ENCODE measurements at regions not wholly inside any gene's neighbourhood (a gene's known extent, or its start where the extent isn't known, plus 50 kb on each side); places are given as distances from the start of the nearest gene placed in this dataset.

DNA sequence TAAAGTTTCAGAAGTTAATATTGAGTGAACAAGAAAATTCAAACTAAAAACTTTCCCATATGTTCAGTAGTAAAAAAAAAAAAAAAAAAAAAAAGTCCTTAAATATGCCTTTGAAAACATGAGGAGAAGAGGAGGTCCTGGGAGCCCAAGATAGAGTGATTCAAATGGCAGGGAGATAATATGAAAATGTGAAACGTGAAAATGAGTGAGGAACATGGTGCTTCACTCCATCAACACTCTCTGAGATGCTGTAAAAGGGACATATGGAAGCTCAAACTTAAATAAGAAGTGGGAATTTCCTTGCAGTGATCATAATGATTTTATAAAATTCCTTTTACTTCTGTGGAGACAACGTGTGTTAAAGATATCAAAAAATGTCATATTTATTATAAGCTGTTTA, 423.9 kb downstream of the PABPC4L start:
- intact Hi-C loops (cut with micrococcal nuclease; ENCODE audit: unreplicated experiment): no loop called here
- in situ Hi-C loops (cut with HindIII; ENCODE audit: low pct_unique_long_range_greater_than_20kb, low sequenced_read_pairs): no loop called here
- Histone ChIP-seq H3K27me3 (ENCODE audit: control insufficient read depth, insufficient read depth, low read length) (no peaks in the 10 kb centered on the region), H3K4me3 (ENCODE audit: low read depth in 2 of 2, low read length in 2 of 2) (no peak overlapping the region), H3K27ac (ENCODE audit: low read length) (no peak overlapping the region), H3K9me3 (ENCODE audit: control insufficient read depth, insufficient read depth, low read depth, low read length) (no peaks in the 10 kb centered on the region), H3K36me3 (ENCODE audit: control insufficient read depth, insufficient read depth, low read length) (no peaks in the 10 kb centered on the region), H3K4me1 (ENCODE audit: control insufficient read depth, insufficient read depth, low read length) (no peaks in the 10 kb centered on the region)
- ChIA-PET CTCF (no interaction called here), POLR2A (interaction anchor here (0.6 kb wide), 1 partner anchor 493 kb away, joined by 12 read pairs; no protein-coding TSS in a partner anchor)
- ATAC-seq: no peak
- no peak for DNase-seq (ENCODE audit: low read depth, low spot score)
- TF ChIP-seq POLR2AphosphoS5 (IDR thresholded peaks at IDR 0.05; ENCODE audit: low read depth, low read length) (no peak), TCF7L2 (IDR thresholded peaks at IDR 0.05; ENCODE audit: low read depth, low read length) (no peak), SIN3A (IDR thresholded peaks at IDR 0.05; ENCODE audit: borderline replicate concordance, insufficient read depth, low read depth, low read length) (no peak)
- TF ChIP-seq, protein P1, sequence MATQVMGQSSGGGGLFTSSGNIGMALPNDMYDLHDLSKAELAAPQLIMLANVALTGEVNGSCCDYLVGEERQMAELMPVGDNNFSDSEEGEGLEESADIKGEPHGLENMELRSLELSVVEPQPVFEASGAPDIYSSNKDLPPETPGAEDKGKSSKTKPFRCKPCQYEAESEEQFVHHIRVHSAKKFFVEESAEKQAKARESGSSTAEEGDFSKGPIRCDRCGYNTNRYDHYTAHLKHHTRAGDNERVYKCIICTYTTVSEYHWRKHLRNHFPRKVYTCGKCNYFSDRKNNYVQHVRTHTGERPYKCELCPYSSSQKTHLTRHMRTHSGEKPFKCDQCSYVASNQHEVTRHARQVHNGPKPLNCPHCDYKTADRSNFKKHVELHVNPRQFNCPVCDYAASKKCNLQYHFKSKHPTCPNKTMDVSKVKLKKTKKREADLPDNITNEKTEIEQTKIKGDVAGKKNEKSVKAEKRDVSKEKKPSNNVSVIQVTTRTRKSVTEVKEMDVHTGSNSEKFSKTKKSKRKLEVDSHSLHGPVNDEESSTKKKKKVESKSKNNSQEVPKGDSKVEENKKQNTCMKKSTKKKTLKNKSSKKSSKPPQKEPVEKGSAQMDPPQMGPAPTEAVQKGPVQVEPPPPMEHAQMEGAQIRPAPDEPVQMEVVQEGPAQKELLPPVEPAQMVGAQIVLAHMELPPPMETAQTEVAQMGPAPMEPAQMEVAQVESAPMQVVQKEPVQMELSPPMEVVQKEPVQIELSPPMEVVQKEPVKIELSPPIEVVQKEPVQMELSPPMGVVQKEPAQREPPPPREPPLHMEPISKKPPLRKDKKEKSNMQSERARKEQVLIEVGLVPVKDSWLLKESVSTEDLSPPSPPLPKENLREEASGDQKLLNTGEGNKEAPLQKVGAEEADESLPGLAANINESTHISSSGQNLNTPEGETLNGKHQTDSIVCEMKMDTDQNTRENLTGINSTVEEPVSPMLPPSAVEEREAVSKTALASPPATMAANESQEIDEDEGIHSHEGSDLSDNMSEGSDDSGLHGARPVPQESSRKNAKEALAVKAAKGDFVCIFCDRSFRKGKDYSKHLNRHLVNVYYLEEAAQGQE (IDR thresholded peaks at IDR 0.05; ENCODE audit: insufficient read depth in 1 of 2, low read depth in 2 of 2, low read length in 1 of 2): no peak
- TF ChIP-seq, protein P2, sequence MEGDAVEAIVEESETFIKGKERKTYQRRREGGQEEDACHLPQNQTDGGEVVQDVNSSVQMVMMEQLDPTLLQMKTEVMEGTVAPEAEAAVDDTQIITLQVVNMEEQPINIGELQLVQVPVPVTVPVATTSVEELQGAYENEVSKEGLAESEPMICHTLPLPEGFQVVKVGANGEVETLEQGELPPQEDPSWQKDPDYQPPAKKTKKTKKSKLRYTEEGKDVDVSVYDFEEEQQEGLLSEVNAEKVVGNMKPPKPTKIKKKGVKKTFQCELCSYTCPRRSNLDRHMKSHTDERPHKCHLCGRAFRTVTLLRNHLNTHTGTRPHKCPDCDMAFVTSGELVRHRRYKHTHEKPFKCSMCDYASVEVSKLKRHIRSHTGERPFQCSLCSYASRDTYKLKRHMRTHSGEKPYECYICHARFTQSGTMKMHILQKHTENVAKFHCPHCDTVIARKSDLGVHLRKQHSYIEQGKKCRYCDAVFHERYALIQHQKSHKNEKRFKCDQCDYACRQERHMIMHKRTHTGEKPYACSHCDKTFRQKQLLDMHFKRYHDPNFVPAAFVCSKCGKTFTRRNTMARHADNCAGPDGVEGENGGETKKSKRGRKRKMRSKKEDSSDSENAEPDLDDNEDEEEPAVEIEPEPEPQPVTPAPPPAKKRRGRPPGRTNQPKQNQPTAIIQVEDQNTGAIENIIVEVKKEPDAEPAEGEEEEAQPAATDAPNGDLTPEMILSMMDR (IDR thresholded peaks at IDR 0.05): no peak
- BruUV-seq (replicated peaks): no TSS peak

DNA sequence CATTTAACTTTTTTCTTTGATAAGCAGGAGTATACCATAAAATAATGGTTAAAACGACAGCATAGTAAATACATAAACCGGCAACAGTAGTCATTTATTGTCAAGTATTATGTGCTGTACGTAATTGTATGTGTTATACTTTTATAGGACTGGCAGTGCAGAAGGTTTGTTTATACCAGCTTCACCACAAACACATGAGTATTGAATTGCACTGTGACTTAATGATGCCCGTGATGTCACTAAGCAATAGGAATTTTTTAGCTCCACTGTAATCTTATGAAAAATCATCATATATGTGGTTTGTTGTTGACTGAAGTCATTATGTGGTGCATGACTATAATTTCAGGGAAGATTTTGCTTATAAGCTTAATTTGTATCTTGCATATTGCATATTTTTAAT, 424.6 kb downstream of the PABPC4L start:
- in situ Hi-C loops (cut with HindIII; ENCODE audit: low pct_unique_long_range_greater_than_20kb, low sequenced_read_pairs) (no loop called here), intact Hi-C loops (cut with micrococcal nuclease; ENCODE audit: unreplicated experiment) (no loop called here)
- no peak for DNase-seq (ENCODE audit: low read depth, low spot score)
- Histone ChIP-seq H3K4me1 (ENCODE audit: control insufficient read depth, insufficient read depth, low read length) (no peaks in the 10 kb centered on the region), H3K4me3 (ENCODE audit: low read depth in 2 of 2, low read length in 2 of 2) (no peak overlapping the region), H3K27ac (ENCODE audit: low read length) (no peak overlapping the region), H3K36me3 (ENCODE audit: control insufficient read depth, insufficient read depth, low read length) (no peaks in the 10 kb centered on the region), H3K27me3 (ENCODE audit: control insufficient read depth, insufficient read depth, low read length) (no peaks in the 10 kb centered on the region), H3K9me3 (ENCODE audit: control insufficient read depth, insufficient read depth, low read depth, low read length) (no peaks in the 10 kb centered on the region)
- ChIA-PET CTCF (no interaction called here), POLR2A (interaction anchor here (0.6 kb wide), 1 partner anchor 492 kb away, joined by 12 read pairs; no protein-coding TSS in a partner anchor)
- TF ChIP-seq, protein P2 (IDR thresholded peaks at IDR 0.05): no peak
- TF ChIP-seq SIN3A (IDR thresholded peaks at IDR 0.05; ENCODE audit: borderline replicate concordance, insufficient read depth, low read depth, low read length) (no peak), POLR2AphosphoS5 (IDR thresholded peaks at IDR 0.05; ENCODE audit: low read depth, low read length) (no peak)
- no TSS peak for BruUV-seq (replicated peaks)
- no peak for ATAC-seq

Data from Panc1 (cell line).